Islet precursor cell (in vitro differentiated cells): ENCODE measurements at regions not wholly inside any gene's neighbourhood (a gene's known extent, or its start where the extent isn't known, plus 50 kb on each side); places are given as distances from the start of the nearest gene placed in this dataset.
A peak's percentile ranks its signal among the peaks of the same experiment; 100 is the strongest.
"Not testable (repeated sequence)": the region's sequence is repeated elsewhere in the genome, so short reads cannot be mapped to it uniquely, and the experiment has no call there.

Experiments
- DNase-seq: peaks from one replicate; pipeline ENCODE4 v3.0.0-alpha.2; 2018

DNA sequence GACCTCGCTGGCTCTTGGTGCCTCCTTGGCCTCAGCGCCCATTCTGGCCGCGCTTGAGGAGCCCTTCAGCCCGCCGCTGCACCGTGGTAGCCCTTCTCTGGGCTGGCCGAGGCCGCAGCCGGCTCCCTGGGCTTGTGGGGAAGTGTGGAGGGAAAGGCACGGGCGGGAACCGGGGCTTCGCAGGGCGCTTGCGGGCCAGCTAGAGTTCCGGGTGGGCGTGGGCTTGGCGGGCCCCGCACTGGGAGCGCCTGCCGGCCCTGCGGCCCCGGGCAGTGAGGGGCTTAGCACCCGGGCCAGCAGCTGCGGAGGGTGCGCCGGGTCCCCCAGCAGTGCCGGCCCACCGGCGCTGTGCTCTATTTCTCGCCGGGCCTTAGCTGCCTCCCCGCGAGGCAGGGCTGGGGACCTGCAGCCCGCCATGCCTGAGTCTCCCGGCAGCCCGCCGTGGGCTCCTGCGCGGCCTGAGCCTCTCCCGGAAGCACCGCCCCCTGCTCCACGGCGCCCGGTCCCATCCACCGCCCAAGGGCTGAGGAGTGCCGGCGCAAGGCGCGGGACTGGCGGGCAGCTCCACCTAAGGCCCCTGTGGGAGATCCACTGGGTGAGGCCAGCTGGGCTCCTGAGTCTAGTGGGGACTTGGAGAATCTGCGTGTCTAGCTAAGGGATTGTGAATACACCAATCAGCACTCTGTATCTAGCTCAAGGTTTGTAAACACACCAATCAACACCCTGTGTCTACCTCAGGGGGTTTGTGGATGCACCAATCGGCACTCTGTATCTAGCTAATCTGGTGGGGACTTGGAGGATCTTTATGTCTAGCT lies 141.1 kb downstream of the SLCO4C1 start:
- DNase-seq: peak; percentile 60

DNA sequence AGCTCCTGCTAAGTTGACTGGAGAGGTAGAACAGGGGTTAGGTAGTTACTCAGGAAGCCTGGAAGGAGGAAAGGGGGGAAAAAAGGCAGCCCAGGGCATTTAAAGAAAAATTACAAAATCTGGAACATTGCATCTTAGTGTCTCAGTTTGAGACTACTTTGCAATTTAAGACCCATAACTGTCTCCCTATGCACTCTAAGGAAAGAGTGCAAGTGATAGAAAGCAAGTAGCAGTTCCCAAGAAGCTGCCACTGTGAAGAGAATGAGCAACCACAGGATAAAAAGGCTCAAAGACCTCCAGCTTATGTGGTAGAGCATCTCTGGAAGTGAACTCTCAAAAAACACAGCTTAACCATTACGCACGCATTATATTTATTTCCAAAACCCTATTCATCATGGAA lies 141.8 kb downstream of the SLCO4C1 start:
- no peak for DNase-seq

DNA sequence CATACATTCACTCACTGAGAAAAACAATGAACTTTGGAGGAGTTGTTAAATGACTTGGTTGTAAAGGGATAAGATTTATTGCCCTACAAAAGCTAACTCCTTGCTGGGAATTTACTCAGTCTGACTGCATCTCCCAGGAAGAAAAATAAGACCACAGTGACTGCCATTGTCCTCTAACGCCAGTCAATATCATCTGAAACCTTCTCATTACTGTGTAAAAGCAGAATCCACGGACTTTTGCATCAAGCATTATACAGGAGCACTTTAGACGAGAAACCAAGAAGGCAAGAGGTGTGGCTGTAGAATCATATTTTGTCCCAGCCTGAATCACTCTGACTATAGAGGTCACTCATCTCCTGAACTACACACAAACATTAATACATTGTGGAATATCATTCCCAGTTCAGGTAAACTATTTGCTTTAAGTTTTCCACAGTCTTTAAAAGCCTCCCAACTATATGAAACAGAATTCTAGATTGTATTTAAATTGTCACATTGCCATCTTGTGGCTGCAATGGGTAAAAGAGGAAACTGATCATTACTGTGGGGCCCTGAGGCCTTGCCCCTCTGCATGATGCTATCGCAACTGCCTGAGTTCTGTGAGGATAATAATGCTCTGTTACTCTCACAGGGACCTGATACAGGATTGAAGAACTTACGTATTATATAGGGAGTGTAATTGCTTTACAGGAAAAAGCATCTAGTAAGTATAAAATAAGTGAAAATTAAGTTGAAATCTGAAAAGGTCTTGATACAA lies 142.9 kb downstream of the SLCO4C1 start:
- peak; percentile 70 for DNase-seq

DNA sequence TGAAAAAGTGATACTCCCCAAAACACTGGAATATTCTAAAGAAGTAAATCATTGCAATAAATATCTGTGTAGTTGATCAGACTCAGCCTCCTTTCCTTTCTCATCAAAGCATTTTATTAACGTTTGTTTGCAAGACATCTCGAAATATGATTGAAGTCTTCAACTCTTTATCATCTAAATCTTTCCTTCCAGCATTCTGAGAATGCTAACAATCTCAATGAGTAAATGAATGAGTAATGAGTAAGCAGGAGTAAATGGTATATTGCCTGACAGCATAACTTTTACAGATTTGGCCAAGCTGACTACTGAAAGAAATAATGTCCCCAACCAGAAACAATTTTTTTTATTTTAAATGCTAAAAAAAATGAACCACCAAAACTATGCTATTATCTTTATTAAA lies 157.1 kb downstream of the SLCO4C1 start:
- no peak for DNase-seq

DNA sequence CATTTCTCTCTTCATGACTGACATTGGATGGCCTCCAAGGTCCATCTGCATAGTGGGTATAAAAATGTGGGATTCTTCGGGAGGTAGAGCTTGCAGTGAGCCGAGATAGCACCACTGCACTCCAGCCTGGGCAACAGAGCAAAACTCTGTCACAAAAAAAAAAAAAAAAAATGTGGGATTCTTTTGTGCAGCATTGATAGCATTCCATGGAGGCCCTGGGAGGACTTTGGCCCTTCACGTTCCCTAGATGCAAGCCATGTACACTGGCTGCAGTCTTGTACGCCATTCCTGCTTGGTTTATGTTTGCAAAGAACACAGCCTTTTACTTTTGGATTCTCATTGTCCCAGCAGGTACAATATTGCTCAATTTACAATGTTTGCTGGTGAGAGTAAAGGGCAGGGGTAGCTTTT lies 157.8 kb downstream of the SLCO4C1 start:
- DNase-seq: peak; percentile 51

DNA sequence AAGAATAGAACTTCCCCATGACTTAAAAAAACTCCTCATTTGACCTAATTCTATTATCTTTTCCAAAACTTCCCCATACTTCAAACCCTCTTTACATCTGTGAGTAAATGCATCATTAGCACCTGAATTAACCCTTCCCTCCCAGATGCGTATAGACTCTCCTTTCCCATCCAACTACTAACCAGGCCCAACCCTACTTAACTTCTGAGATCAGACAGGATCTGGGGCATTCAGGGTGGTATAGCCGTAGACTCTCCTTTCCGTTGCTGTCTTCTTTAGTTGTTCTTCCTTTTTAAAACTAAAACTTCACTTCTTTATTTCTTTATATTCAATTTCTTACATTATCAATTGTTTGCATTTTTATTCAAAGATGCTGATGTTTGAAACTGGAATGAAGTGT lies 165.2 kb downstream of the SLCO4C1 start:
- no peak for DNase-seq

DNA sequence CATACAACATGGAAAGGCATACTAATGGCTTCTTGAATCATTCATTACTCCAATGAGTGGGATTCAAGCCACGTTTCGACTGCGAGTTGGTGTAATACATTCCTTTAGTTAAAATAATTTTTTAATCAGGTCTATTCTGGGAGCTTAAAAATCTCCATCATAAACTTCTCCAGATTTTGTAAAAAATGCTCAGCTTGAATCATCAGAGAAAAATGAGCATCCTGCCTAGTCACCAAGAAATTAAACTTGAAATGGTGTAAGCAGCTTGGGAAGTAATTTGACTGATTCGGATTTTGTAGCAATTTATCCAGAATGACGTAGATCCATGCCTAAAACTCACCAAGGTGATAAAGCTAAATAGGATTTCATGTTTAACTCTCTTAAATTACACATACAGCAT lies 165.7 kb downstream of the SLCO4C1 start:
- DNase-seq: no peak

DNA sequence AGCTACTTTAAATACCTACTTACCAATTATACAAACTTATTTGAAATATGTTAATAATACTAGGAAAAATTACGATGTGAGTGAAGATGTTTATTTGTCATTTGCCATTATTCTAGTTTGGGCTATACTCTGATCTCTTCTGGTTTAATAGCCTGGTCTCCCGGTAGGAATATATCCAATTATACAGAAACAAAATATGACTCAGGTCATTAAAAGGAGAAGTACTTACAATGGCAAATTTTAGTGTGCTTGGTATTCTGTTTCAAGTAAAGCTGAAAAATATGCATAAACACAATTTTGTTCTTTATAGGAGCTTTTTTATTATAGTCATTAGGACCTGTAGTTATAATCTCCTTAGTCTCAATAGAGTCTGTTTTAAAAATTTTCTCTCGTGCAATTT lies 176.8 kb downstream of the SLCO4C1 start:
- no peak for DNase-seq

DNA sequence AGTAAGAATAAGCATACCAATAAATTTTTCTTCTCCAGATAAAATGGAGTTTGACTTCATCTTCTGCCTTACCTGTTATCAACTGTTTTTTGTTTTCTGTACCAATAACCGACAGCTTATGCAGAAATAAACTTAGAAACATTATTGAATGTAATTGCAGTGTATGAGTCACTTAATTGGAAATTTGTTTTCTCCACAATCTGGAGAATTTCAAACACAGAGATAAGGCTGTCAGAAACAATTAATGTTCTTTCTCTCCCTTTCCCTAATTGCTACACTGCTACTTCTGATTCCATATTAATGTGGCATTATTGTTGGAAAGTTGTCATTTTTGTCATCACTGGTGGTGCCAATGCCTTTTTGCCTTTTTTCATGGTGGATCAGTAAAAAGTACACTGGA lies 180.3 kb downstream of the SLCO4C1 start:
- DNase-seq: no peak

DNA sequence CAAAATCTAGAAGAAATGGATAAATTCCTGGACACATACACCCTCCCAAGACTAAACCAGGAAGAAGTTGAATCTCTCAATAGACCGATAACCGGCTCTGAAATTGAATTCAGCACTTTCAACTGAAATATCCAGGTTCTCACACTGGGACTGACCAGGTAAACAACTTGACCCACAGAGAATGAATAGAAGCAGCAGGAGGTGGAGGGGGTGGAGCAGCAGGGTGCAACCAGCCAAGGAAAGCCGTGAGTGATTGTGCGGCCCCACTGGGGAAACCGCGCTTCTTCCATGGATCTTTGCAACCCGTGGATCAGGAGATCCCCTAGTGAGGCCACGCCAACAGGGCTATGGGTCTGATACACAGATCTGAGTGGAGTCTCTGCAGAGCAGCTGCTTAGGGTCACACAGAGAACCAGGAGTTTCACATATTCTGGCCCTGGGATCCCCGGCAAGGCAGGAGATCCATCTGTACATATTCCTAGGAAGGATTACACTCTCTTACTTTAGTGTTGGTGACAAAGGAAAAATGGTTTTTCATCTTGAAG lies 181.5 kb downstream of the SLCO4C1 start:
- DNase-seq: no peak

DNA sequence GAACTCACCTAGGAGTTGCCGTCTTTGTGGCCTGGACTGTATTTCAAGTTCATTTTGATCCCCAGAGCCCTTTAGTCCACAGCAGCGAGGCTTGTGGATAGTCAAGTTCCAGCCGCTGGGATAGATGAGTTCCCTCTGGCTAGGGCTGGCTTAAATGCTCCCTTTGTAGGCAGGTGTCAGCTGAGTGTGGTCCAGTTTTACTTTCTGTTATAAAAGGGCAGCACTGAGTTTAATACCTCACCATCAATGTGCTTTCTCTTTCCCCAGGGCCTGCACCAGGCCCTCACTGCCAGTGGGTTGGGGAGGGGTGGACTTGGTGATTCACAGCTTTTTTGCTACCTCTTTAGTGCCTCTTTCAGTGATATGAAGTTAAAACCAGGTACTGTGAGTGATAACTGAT lies 188.2 kb downstream of the SLCO4C1 start:
- no peak for DNase-seq

DNA sequence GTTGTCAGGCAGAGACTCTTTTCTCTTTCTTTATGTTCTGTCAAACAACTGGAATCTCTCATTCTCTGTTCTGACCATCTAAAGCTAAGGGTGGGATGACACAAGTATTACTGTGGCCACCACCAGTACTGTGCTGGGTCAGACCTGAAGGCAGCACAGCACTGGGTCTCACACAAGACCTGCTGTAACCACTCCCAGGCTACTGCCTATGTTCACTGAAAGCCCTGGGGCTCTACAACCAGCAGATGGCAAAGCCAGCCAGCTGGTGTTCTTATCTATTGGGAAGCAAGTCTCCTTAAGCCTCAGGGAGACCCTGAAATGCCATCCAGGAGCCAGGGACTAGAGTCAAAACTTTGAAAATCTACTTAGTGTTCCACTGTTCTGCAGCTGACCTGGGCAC lies 189.5 kb downstream of the SLCO4C1 start:
- peak; percentile 53 for DNase-seq

DNA sequence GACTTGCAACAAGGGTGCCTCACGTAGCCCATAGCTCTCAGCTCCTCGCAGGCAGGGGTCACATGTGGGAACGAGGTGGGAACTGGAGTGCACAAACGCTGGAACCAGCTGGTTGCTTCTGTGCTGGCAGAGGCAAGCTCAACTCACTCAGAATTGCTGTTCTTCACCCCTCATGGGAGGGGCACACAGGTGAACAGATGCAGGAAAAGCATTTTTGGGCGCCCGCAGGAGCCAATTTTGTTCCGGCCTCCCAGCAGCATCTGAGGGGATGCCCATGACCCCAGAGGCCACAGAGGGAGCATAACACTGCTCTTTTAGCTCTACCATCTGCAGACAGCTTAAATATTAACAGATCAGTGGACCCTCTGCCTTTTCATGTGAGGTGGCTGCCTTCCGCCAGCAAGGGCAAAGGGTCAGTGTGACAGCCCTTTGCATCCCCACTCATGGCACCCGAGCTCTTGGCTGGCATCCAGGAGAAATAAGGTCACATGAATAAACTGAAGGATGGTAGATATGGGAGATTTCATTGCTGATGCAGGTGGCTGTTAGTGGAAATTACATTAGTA lies 196.2 kb downstream of the SLCO4C1 start:
- no peak for DNase-seq

DNA sequence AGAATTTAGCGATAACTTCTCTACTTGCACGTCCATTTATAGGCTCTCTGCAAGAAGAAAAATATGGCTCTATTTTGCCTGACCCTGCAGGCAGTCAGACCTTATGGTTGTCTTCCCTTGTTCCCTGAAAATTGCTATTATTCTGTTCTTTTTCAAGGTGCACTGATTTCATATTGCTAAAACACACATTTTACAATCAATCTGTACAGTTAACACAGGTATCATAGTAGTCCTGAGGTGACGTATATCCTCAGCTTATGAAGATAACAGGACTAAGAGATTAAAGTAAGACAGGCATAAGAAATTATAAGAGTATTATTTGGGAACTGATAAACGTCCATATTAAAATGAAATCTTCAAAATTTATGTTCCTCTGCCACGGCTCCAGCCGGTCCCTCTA lies 197.0 kb downstream of the SLCO4C1 start:
- not testable (repeated sequence) for DNase-seq

DNA sequence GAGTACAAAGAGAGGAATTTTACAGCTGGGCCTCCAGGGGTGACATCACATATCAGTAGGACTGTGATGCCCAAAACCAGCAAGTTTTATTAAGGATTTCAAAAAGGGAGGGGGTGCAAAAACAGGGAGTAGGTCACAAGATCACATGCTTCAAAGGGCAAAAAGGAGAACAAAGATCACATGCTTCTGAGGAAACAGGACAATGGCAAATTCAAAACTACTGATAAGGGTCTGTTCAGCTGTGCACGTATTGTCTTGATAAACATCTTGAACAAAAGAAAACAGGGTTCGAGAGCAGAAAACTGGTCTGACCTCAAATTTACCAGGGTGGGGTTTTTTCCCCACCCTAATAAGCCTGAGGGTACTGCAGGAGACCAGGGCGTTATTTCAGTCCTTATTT lies 197.5 kb downstream of the SLCO4C1 start:
- DNase-seq: not testable (repeated sequence)

DNA sequence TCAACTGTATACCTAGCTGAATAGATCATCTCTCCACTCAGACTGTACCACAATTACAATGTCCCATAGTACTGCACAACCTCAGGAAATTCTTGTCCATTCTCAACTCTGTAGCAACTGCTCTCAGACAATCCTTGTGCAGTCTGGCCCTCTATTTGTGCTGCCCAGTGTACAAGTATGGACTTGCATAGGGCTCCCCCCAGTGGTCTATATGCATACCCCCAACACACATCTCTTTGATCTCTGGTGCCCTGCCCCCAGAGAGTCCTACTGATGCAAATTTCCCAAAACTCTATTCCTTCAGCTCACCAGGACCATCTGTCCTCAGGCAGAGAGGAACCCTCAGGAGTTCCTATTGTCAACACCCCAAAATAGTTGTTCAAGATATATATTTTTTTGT lies 205.3 kb downstream of the SLCO4C1 start:
- DNase-seq: peak; percentile 68

DNA sequence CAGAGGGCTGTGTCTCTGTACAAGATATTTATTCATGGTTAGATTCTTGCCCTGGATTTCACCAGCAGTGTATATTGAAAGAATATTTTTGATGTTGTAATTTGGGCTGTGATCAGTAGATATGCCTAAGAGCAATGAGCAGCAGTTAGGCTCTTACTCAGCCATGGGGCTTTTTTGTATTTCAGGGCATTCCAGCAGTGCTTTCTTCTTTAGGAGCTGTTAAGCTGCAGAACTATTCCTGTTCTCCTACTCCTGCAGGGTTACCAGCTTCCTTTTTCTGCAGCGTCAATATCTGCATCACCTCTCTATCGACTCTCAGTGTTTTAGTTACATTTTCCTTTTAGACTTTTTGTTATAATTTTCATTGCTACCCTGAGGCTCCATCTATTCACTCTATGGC lies 206.2 kb downstream of the SLCO4C1 start:
- DNase-seq: no peak

DNA sequence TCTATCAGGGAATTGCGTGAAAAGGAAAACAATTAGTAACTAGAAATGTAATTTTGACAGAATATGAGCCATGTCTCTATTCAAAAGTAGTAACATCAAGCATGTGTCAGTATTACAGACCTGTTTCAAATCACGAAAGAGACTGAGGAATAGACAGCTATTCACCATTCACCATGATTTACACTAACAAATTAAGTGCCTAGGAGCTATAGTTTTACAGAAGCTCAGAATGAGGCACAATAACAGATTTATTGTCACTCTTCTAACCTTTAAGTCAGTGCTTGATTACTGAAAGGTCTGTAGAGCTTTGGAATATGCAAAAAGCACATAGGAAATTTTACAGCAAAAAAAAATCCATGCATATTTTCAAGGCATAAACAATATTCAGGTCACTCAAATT lies 208.2 kb downstream of the SLCO4C1 start:
- DNase-seq: no peak

DNA sequence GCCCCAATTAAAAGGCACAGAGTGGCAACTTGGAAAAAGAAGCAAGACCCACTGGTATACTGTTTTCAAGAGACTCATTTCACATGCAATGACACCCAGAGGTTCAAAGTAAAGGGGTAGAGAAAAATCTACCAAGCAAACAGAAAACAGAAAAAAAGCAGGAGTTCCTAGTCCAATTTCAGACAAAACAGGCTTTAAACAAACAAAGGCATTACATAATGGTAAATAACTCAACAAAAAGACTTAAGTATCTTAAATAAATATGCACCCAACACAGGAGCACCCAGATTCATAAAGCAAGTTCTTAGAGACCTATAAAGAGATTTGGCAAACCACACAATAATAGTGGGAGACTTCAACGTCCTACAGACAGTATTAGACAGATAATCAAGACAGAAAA lies 215.8 kb downstream of the SLCO4C1 start:
- DNase-seq: no peak

DNA sequence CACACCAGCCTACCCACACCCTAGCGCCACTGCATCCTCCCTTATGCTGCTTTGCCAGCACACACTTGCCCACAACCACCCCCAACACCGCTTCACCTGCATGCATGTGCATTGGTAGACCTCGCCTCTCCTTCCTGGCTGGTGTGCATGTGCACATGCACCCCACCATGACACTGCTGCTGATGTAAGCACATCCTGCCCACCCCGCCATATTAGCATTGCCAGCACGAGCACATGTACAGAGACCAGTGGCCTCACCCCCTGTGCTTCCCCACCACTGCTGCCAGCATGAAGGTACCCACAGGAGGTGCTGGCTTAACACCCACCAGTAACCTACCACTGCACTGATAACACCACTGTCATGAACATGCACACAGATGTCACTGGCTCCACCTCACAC lies 218.2 kb downstream of the SLCO4C1 start:
- peak; percentile 32 for DNase-seq

DNA sequence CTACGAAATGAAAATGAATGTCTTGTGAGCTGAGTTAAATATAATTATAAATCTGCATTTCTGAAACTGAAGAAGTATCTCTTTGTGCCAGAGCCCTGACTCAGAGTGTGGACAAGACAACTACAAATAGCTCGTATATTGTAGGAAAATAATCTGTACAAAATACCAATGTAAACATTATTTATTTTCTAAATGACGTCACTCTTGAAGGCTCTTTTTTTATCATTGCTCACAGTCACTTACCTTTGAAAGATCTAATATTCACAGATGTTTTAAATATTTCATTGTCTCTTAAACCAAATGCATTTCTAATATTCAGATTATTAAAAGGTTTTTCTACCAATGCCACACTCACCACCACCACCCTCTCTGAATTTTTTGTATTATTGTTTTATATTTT lies 226.1 kb downstream of the SLCO4C1 start:
- no peak for DNase-seq

DNA sequence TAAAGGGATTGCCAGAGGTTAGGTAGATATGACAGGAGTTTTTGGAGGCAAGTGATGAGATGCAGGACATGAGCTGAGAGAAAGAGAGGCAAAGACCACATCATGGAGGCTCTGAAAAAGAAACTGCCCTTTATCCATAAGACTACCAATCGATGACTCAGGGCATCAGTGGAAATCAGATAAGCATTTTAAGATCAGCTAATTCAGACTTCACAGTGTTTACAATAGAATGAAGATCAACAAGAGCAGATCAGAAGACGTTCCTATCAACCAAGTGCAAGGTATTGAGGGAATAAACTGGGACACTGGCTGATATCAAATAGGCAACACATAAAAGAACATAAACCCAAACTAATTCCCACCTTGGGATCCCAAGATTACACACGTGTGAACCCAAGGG lies 227.2 kb downstream of the SLCO4C1 start:
- no peak for DNase-seq

DNA sequence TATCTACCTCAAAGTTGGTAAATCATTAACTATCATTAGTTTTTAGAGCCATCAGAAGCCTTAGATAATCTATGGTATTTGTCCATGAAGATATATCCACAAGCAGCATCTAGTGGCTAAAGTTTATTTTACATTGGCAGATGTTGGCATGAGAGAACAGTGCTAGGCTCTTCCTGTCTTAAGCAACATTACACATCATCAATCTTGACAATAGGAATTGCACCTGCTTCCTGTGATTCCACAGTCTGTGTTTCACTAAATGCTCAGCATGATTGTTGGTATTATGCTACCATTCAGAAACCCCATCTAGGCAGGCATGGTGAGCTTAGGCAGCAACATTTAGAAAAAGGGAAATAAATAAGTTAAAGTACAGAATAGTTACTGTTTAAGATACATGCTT lies 246.6 kb downstream of the SLCO4C1 start:
- DNase-seq: no peak

DNA sequence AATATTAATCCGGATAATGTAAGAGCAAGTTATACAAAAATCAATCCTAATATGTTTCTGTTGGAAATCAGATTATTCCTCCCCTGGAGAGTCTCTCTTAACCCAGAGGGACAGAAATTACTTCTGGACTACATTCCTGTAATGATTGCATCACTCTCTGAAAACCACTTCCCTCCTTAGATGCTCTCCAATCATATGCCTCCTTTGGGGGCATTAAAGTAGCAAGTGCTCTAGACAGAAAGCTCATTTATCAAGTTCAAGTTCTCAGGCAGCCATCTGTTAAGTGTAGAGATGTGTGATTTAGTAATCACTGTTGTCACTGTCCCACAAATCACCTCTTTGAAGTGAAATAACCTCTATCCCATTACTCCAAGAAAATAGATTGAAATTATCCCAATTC lies 247.1 kb downstream of the SLCO4C1 start:
- DNase-seq: no peak
